GM21717 (cell line): ENCODE measurements at regions not wholly inside any gene's neighbourhood (a gene's known extent, or its start where the extent isn't known, plus 50 kb on each side); places are given as distances from the start of the nearest gene placed in this dataset.
"Not testable (repeated sequence)": the region's sequence is repeated elsewhere in the genome, so short reads cannot be mapped to it uniquely, and the experiment has no call there.

Experiments
- ATAC-seq: cut with Tn5 transposase; IDR thresholded peaks from one replicate; pipeline ENCODE4 v1.9.1; 2021; ENCODE audit warnings: mild to moderate bottlenecking, moderate library complexity; ENCODE audit not compliant: unreplicated experiment

GRCh38 chr6:88458662-88459061, 292.5 kb upstream of the CNR1 start:
- no peak for ATAC-seq

GRCh38 chr6:88456221-88456859, 290.2 kb upstream of the CNR1 start:
- ATAC-seq, result no peak

GRCh38 chr6:88455317-88455716, 289.2 kb upstream of the CNR1 start:
- ATAC-seq, result no peak

GRCh38 chr6:88454658-88455057, 288.5 kb upstream of the CNR1 start:
- ATAC-seq, result no peak

GRCh38 chr6:88449770-88450169, 283.6 kb upstream of the CNR1 start:
- ATAC-seq, result no peak

- ATAC-seq, result no peak
Measured at GRCh38 chr6:88445188-88445965, 279.2 kb upstream of the CNR1 start.

- peak; percentile 89 for ATAC-seq
Measured at GRCh38 chr6:88443554-88443953, 277.4 kb upstream of the CNR1 start.

- ATAC-seq, result no peak
Measured at GRCh38 chr6:88442737-88443136, 276.6 kb upstream of the CNR1 start.

- no peak for ATAC-seq
Measured at GRCh38 chr6:88441346-88441745, 275.2 kb upstream of the CNR1 start.

- ATAC-seq, result no peak
Measured at GRCh38 chr6:88428068-88428467, 261.9 kb upstream of the CNR1 start.

GRCh38 chr6:88426005-88426404, 259.9 kb upstream of the CNR1 start:
- ATAC-seq, result no peak

- ATAC-seq, result no peak
Measured at GRCh38 chr6:88422831-88423230, 256.7 kb upstream of the CNR1 start.

- not testable (repeated sequence) for ATAC-seq
Measured at GRCh38 chr6:88420967-88421488, 254.9 kb upstream of the CNR1 start.

- not testable (repeated sequence) for ATAC-seq
Measured at GRCh38 chr6:88418921-88419810, 253.0 kb upstream of the CNR1 start.

- not testable (repeated sequence) for ATAC-seq
Measured at GRCh38 chr6:88417361-88417760, 251.2 kb upstream of the CNR1 start.

- no peak for ATAC-seq
Measured at GRCh38 chr6:88413459-88413858, 247.3 kb upstream of the CNR1 start.

GRCh38 chr6:88408355-88408754, 242.2 kb upstream of the CNR1 start:
- ATAC-seq, result not testable (repeated sequence)

GRCh38 chr6:88406674-88407073, 240.5 kb upstream of the CNR1 start:
- not testable (repeated sequence) for ATAC-seq

- ATAC-seq, result no peak
Measured at GRCh38 chr6:88403486-88403885, 237.3 kb upstream of the CNR1 start.

GRCh38 chr6:88402909-88403308, 236.8 kb upstream of the CNR1 start:
- no peak for ATAC-seq

- not testable (repeated sequence) for ATAC-seq
Measured at GRCh38 chr6:88390998-88391397, 224.9 kb upstream of the CNR1 start.
